Neural crest cell (in vitro differentiated cells): ENCODE measurements at regions not wholly inside any gene's neighbourhood (a gene's known extent, or its start where the extent isn't known, plus 50 kb on each side); places are given as distances from the start of the nearest gene placed in this dataset.

ENCODE experiments used
- DNase-seq: peaks from one replicate; pipeline ENCODE4 v3.0.0; 2021; ENCODE audit warnings: low read depth, mixed read lengths, low spot score
- H3K27ac Mint-ChIP-seq: one replicate; pipeline ENCODE4 v1.8.0; 2021; ENCODE audit warnings: mild to moderate bottlenecking, mixed read lengths; ENCODE audit not compliant: unreplicated experiment
- H3K27me3 Mint-ChIP-seq: 2 replicates; pipeline ENCODE4 v1.8.0; 2021; ENCODE audit warnings: low read depth, mild to moderate bottlenecking, mixed read lengths
- H3K36me3 Mint-ChIP-seq: 2 replicates; pipeline ENCODE4 v1.8.0; 2021; ENCODE audit warnings: low read depth, mild to moderate bottlenecking, mixed read lengths
- H3K4me1 Mint-ChIP-seq: 2 replicates; pipeline ENCODE4 v1.8.0; 2021; ENCODE audit warnings: mixed read lengths
- H3K4me3 Mint-ChIP-seq: one replicate; pipeline ENCODE4 v1.8.0; 2021; ENCODE audit warnings: mild to moderate bottlenecking, mixed read lengths
- H3K9me3 Mint-ChIP-seq: 2 replicates; pipeline ENCODE4 v1.8.0; 2021; ENCODE audit warnings: mixed read lengths
- TF ChIP-seq, protein P1 (sequence below): fragments of 200-600 bp; sonication (generic); conservative IDR thresholded peaks from 2 replicates; pipeline ENCODE4 v1.5.0; 2021; ENCODE audit warnings: antibody characterized with exemption, mild to moderate bottlenecking

DNA sequence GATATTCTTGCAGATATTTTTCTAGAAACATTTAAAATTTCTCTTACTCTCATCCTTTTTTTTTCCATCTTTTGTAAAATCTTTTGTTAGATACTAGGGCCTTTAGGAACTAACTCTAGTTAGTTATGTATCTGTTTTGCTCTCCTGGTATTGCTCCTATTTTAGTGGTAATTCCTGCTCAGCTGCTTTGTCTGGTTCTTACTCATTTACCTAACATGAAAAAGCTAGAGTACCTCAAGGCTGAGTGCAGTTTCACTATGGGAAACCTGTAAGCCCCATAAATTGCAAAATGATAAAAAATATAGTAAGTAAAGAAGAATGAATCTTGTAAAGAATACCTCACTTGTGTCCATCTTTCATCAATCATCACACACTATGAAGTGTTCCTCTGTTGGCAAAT, 1602.0 kb downstream of the GRIK2 start:
- TF ChIP-seq, protein P1, sequence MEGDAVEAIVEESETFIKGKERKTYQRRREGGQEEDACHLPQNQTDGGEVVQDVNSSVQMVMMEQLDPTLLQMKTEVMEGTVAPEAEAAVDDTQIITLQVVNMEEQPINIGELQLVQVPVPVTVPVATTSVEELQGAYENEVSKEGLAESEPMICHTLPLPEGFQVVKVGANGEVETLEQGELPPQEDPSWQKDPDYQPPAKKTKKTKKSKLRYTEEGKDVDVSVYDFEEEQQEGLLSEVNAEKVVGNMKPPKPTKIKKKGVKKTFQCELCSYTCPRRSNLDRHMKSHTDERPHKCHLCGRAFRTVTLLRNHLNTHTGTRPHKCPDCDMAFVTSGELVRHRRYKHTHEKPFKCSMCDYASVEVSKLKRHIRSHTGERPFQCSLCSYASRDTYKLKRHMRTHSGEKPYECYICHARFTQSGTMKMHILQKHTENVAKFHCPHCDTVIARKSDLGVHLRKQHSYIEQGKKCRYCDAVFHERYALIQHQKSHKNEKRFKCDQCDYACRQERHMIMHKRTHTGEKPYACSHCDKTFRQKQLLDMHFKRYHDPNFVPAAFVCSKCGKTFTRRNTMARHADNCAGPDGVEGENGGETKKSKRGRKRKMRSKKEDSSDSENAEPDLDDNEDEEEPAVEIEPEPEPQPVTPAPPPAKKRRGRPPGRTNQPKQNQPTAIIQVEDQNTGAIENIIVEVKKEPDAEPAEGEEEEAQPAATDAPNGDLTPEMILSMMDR, result no peak
- Mint-ChIP-seq H3K27me3 (no peaks in the 10 kb centered on the region), H3K4me1 (peaks cover 6% of the 10 kb centered on the region), H3K27ac (no peak overlapping the region), H3K36me3 (no peaks in the 10 kb centered on the region), H3K4me3 (no peak overlapping the region), H3K9me3 (no peaks in the 10 kb centered on the region)
- no peak for DNase-seq

- DNase-seq, result no peak
- Mint-ChIP-seq H3K36me3 (no peaks in the 10 kb centered on the region), H3K27ac (no peak overlapping the region), H3K9me3 (no peaks in the 10 kb centered on the region), H3K4me1 (peaks cover 3% of the 10 kb centered on the region), H3K27me3 (no peaks in the 10 kb centered on the region), H3K4me3 (no peak overlapping the region)
- TF ChIP-seq, protein P1, result no peak
These were observed 1601.4 kb downstream of the GRIK2 start for GRCh38 chr6:102994866-102995265.

- H3K9me3 Mint-ChIP-seq, result no peaks in the 10 kb centered on the region
- no peaks in the 10 kb centered on the region for H3K4me1 Mint-ChIP-seq
- DNase-seq, result no peak
- H3K27me3 Mint-ChIP-seq, result no peaks in the 10 kb centered on the region
- no peak overlapping the region for H3K4me3 Mint-ChIP-seq
- TF ChIP-seq, protein P1, result no peak
- H3K36me3 Mint-ChIP-seq, result no peaks in the 10 kb centered on the region
- H3K27ac Mint-ChIP-seq, result no peak overlapping the region
These were observed 1592.6 kb downstream of the GRIK2 start for GRCh38 chr6:102986086-102986485.

DNA sequence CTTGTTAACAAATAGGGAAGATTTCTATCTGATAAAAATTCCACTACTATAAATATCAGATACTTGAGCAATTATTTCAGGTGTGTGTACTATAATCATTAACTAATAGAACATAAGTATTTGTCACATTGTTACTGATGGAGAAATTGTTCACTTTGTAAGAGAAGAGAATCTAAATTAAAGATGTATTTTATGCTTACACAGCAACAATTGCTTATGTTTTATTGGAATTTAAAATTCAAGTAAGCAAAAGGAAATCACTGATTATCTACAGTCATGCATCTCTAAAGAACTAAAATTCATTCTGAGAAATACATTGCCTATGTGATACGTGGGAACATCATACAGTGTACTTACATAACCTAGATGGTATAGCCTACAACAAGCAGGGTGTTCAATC, 1590.8 kb downstream of the GRIK2 start:
- Mint-ChIP-seq H3K9me3 (no peaks in the 10 kb centered on the region), H3K4me3 (no peak overlapping the region), H3K4me1 (no peaks in the 10 kb centered on the region), H3K27me3 (no peaks in the 10 kb centered on the region), H3K36me3 (no peaks in the 10 kb centered on the region), H3K27ac (no peak overlapping the region)
- TF ChIP-seq, protein P1, result no peak
- no peak for DNase-seq

DNA sequence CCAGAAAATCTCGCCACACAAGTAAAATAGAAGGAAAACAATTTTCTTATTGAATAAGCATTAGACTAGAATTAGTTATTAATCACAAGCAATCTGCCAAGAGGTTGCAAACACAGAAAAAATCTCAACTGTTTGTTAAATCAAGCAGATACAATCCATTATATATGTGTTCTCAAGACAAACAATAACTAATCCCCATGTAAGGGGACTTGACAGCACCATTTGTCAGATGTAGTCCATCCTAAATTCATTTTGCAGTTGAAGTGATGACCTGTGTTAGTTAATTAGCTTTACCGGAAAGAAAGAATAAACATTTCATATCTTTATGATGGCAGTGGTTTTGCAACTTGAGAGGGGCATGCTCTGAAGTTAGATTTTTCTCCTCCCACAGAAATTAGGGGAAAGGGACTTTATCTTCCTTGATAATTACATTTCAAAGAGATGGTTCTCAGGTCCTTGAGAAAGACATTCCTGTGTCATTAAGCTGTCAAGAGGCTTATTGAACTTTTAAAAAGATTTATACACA, 1588.0 kb downstream of the GRIK2 start:
- Mint-ChIP-seq H3K36me3 (no peaks in the 10 kb centered on the region), H3K27ac (no peak overlapping the region), H3K4me1 (no peaks in the 10 kb centered on the region), H3K9me3 (peaks cover 2% of the 10 kb centered on the region), H3K4me3 (no peak overlapping the region), H3K27me3 (no peaks in the 10 kb centered on the region)
- no peak for DNase-seq
- TF ChIP-seq, protein P1, result no peak

DNA sequence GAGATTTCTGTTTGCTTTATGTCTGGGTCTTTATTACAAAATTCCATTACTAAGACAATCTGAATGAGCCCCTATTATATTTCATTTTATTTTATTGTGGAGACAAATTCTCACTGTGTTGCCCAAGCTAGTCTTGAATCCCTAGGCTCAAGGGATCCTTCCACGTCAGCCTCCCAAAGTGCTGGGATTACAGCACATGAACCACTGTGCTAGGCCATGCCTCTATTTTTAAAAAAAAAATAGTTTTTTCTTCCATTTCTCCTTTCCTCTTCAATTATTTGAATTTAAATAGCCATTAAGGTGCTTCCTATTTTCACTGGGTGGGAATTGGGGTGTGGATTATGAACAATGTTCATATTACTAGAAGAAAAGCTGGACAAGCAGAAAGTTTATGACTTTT, 1587.4 kb downstream of the GRIK2 start:
- Mint-ChIP-seq H3K4me3 (no peak overlapping the region), H3K4me1 (no peaks in the 10 kb centered on the region), H3K27ac (no peak overlapping the region), H3K9me3 (peaks cover 2% of the 10 kb centered on the region), H3K36me3 (no peaks in the 10 kb centered on the region), H3K27me3 (no peaks in the 10 kb centered on the region)
- no peak for DNase-seq
- TF ChIP-seq, protein P1, result no peak
